ENCODE measurements at regions not wholly inside any gene's neighbourhood (a gene's known extent, or its start where the extent isn't known, plus 50 kb on each side); places are given as distances from the start of the nearest gene placed in this dataset.

- Histone ChIP-seq H3K4me1 (no peaks in the 10 kb centered on the region), H3K27ac (no peak overlapping the region), H3K9me3 (peaks cover 0 to 5% of the 10 kb centered on the region in 2 donors), H3K4me3 (no peak overlapping the region), H3K27me3 (no peaks in the 10 kb centered on the region), H3K36me3 (no peaks in the 10 kb centered on the region)
- TF ChIP-seq, protein P1, sequence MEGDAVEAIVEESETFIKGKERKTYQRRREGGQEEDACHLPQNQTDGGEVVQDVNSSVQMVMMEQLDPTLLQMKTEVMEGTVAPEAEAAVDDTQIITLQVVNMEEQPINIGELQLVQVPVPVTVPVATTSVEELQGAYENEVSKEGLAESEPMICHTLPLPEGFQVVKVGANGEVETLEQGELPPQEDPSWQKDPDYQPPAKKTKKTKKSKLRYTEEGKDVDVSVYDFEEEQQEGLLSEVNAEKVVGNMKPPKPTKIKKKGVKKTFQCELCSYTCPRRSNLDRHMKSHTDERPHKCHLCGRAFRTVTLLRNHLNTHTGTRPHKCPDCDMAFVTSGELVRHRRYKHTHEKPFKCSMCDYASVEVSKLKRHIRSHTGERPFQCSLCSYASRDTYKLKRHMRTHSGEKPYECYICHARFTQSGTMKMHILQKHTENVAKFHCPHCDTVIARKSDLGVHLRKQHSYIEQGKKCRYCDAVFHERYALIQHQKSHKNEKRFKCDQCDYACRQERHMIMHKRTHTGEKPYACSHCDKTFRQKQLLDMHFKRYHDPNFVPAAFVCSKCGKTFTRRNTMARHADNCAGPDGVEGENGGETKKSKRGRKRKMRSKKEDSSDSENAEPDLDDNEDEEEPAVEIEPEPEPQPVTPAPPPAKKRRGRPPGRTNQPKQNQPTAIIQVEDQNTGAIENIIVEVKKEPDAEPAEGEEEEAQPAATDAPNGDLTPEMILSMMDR (IDR thresholded peaks at IDR 0.05), result no peak
- DNase-seq (ENCODE audit: low spot score), result no peak
Observed at GRCh38 chr10:123429706-123430221, 236.4 kb upstream of the GPR26 start.

- no peak overlapping the region for H3K27ac ChIP-seq
- DNase-seq (ENCODE audit: low spot score), result no peak
- H3K27me3 ChIP-seq, result no peaks in the 10 kb centered on the region
- TF ChIP-seq, protein P1 (IDR thresholded peaks at IDR 0.05), result no peak
- no peaks in the 10 kb centered on the region for H3K36me3 ChIP-seq
- H3K4me3 ChIP-seq, result no peak overlapping the region
- no peaks in the 10 kb centered on the region for H3K4me1 ChIP-seq
- H3K9me3 ChIP-seq, result peaks cover 0 to 5% of the 10 kb centered on the region in 2 donors
Observed at GRCh38 chr10:123433539-123433938, 232.6 kb upstream of the GPR26 start.

DNA sequence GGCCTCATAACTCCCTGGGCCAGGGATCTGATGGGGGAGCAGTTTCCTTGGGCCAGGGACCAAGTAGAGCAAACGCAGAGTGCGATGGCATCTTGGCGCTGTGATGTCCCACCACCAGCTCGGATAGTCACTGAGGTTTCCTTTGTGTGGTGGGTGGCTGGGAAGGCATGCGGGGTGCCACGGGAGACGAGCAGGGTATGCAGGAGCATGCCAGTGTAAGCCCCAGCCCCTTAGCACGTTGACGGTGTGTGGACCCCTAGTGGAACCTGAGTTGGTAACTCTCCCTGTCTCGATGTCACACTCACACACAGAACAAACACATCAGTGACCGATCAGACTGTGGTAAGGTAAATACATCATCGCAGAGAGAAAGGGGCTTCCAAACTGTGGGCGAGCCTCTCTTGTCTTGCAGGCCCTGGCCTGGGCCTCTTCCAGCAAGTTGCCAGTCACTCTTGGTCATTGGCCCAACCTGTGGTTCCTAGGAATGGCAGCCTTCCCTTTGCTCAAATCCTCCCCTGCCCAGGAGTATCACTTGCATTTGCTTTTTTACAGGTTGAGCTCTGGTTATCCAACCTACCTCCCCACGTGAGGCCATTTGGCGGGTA is 231.6 kb upstream of the GPR26 start:
- DNase-seq (ENCODE audit: low spot score), result no peak
- Histone ChIP-seq H3K4me3 (no peak overlapping the region), H3K27ac (no peak overlapping the region), H3K36me3 (no peaks in the 10 kb centered on the region), H3K9me3 (peaks cover 0 to 5% of the 10 kb centered on the region in 2 donors), H3K4me1 (no peaks in the 10 kb centered on the region), H3K27me3 (no peaks in the 10 kb centered on the region)
- TF ChIP-seq, protein P1 (IDR thresholded peaks at IDR 0.05), result no peak

DNA sequence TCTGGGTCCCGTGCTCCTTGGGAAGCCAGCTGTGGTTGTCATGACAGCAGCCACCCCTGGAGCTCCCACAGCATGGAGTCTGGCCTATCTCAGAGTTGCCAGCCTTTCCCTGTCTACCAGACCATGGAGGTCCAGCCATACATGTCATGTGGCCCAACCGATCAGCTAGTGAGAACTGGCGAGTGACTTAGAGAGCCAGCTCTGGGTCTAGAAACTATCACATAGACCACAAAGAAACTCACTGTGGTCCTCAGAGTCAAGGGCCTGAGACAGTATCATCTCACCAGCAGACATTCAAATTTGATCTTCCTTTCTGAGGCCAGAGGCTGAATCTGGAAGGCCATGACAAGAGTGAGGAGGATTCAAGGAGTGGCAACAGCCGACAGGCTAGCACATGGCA is 223.3 kb upstream of the GPR26 start:
- Histone ChIP-seq H3K36me3 (no peaks in the 10 kb centered on the region), H3K27ac (no peak overlapping the region), H3K27me3 (no peaks in the 10 kb centered on the region), H3K4me3 (no peak overlapping the region), H3K9me3 (no peaks in the 10 kb centered on the region), H3K4me1 (no peaks in the 10 kb centered on the region)
- no peak for DNase-seq (ENCODE audit: low spot score)
- TF ChIP-seq, protein P1 (IDR thresholded peaks at IDR 0.05), result no peak

DNA sequence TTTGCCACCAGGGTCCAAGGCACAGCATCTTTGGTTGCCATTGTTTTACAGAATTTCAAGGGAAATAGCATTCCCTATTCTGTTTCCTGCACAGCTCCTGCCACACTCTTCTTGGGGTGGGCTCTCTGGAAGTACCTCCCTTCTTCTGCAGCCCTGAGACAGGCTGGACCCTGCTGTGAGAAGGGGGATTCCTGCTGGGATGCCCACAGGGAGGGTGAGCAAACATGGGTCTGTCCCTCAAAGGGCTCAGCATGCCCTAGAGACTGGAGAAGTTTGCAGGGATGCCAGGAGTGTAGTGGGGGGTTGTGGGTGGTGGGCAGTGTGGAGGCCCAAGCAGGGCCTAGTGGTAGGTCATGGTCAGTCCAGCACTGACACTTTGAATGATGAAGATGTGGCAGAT is 222.2 kb upstream of the GPR26 start:
- H3K4me3 ChIP-seq, result no peak overlapping the region
- no peaks in the 10 kb centered on the region for H3K36me3 ChIP-seq
- no peaks in the 10 kb centered on the region for H3K9me3 ChIP-seq
- no peak for DNase-seq (ENCODE audit: low spot score)
- TF ChIP-seq, protein P1 (IDR thresholded peaks at IDR 0.05), result no peak
- no peaks in the 10 kb centered on the region for H3K4me1 ChIP-seq
- no peaks in the 10 kb centered on the region for H3K27me3 ChIP-seq
- H3K27ac ChIP-seq, result no peak overlapping the region

DNA sequence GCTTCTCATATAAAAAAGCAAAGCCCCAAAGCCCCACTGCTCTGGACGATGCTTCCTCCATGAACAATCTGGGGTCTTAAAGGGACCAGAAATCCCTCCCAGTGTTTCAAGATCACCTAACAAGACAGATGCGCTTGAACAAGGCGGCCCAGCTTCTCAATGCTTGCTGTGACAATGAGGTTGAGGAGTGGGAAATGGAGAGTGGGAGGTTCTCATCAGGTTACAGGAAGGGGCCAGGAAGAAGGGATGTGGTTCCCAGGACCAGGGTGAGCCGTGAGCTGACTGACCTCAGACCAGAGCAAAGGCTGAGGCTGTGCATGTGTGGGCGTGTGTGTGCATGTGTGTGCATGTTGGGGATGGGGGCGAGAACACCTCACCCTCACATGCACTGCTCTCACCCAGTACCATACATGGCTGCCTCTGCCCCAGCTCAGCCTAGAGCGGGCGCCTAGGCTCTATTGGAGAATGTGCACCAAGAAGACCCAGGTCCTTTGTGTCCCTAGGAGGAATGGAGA is 220.8 kb upstream of the GPR26 start:
- no peaks in the 10 kb centered on the region for H3K9me3 ChIP-seq
- no peak overlapping the region for H3K27ac ChIP-seq
- no peak overlapping the region for H3K4me3 ChIP-seq
- no peaks in the 10 kb centered on the region for H3K4me1 ChIP-seq
- no peaks in the 10 kb centered on the region for H3K36me3 ChIP-seq
- TF ChIP-seq, protein P1 (IDR thresholded peaks at IDR 0.05), result no peak
- no peaks in the 10 kb centered on the region for H3K27me3 ChIP-seq
- no peak for DNase-seq (ENCODE audit: low spot score)

Measured in right atrium auricular region (tissue), 2 donors.